GM18868 (cell line): ENCODE measurements at regions not wholly inside any gene's neighbourhood (a gene's known extent, or its start where the extent isn't known, plus 50 kb on each side); places are given as distances from the start of the nearest gene placed in this dataset.

Source experiments
- ATAC-seq: cut with Tn5 transposase; IDR thresholded peaks from one replicate; pipeline ENCODE4 v1.9.1; 2021; ENCODE audit warnings: mild to moderate bottlenecking, moderate library complexity; ENCODE audit not compliant: unreplicated experiment

DNA sequence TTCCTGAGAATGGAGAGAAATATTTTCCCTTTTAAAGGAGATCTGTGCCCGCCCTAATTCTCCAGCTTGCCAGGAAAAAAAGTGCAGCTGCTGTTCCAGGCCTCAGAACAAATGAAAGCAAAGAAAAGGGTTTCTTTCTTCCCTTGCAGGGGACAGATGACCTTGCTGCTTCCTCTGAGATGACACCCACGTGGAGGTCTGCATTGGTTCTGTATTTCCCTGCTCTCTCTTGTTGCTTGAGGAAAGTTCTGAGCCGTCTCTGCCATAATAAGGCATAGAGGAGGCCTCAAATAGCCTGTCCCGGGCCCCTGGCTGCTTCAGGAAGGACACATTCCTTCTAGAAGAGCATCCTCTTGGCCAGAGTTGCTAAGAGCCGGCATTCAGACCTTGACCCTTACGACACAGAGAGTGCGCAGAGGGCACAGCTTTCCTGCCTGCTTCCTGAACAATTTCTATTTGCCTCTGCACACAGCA is 501.8 kb upstream of the SULF2 start:
- no peak for ATAC-seq

DNA sequence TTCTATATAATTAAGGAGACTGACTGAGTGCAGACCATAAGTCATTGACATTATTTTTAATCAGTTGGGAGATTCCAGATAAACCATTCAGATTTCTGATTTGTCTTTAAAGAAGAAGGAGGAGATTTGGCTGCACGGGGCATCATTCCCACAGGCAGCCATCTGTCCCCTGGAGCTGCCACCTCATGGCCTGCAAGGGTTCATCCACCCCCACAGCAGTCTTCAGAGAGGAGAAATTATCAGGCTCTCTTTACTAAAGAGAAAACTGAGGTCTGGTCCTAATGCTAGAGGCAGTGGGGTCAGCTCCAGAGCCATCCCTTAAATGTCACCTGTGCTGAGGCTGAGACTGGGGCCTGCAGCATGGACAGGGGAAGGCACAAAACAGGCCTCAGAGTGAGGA is 501.3 kb upstream of the SULF2 start:
- no peak for ATAC-seq

DNA sequence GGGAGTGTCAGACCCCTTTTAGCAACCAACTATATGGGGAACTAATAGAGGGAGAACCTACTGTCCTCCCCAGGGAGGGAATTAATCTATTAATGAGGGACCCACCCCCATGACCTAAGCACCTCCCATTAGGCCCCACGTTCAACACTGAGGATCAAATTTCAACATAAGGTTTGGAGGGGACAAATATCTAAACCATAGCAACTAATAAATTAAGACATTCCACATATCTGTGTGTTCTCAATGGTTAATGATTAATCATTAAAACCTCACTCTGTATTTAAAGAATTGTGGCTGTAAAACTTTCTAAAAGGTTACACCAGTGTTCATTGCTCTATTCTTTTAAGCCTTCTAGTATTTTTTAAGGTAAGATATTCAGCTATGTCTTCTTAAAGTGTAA is 500.4 kb upstream of the SULF2 start:
- ATAC-seq = no peak

DNA sequence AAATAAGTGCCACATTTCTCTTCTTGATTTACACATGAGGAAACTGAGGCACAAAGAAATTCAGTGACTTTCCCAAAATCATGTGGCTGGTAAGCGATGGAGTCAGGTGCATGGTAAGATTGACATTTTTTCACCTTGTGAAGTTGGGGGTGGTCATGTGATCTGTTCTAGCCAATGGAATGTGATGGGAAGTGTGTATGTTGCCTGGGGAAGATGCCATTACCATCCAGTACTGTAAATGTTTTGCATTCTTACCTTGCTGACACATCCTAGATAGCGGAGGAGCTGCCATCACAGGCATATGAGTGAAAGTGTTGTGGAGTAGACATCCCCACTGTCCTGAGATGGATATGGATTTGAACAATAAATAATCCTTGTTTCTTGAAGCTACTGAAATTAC is 499.6 kb upstream of the SULF2 start:
- no peak for ATAC-seq

DNA sequence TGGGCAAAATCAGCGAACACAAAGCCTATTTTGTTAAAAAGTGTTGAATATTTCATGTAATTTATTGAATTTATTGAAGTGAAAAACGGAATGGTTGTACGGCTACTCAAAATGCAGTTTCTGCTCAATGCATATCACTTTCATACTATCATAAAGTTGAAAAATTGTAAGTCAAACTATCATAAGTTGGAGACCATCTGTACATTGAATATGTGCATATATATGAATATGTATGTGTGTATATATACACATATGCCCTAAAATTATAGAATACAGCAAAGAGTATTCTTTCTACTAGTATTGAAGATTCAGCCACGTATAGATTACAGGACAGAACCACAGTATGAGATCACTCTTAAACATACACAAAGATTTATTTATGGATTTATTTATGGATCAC is 499.0 kb upstream of the SULF2 start:
- no peak for ATAC-seq

DNA sequence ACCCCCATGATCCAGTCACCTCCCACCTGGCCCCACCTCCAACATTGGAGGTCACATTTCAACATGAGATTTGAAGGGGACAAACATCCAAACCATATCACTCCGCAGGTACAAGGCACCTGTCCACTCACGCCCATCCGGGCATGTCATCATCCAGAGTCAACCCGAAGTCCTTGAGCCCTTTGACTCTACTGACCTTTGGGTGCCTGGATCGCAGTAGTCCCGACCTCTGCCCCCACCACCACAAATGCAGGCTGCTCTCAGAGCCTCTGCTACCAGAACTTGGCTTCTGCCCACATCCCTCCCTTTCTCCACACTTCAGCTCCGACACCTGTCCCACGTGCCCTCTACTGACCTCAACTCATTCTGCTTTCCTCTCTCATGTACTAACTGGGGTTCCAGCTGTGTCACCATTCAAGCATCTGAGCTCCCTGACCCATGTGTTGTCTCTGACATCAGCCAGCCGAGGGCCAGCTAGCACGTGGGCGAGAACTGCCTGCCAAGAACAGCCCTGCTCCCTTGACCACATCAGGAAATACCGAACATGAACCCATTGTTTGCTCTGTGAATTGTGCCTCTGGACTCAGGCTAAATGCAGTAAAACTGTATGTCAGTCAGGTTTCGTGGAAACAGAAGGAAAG is 498.3 kb upstream of the SULF2 start:
- ATAC-seq = no peak

DNA sequence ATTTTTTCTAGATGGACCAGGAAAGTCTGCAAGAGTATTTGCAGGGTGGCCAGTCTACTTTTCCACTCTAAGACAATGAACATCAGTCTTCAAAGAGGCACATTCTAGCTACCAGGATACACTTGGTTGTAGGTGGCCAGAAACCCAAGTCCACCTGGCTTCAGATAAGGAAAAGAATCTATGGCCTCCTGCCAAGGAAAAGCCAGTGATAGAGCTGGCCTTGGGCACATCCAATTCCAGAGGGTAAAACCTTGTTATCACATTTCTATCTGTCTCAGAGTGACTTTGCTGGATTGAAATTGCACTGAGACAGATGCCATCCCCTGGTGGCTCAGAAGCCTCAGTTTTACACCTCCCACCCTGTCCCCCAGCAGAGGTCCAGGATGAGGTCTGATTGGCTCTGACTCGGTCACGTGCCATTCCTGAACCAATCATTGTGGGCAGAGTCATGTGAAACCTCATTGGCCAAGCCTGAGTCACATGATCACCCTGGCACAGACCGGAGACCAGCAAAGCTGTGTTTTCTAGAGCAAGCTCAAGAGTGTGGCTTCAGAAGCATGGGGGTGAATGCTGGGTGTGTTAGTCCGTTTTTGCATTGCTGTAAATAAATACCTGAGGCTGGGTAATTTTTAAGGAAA is 497.4 kb upstream of the SULF2 start:
- no peak for ATAC-seq

DNA sequence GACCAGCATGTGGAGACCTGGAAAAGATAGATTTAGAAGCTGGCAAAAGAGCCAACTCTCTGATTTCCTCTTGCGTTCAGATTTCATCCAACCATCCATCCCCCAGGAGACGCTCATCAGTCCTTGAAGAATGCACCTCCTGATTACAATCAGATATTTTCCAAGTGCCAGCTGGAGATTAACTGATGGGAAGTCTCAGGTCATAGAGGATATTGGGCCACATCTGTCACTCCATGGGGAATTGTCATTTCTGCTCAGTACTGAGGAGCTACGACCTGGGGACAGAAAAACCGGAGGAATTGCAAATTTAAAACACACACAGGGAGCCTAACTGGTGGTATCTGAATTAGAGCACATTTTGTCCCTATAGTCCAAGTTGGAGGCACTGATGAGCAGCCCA is 496.2 kb upstream of the SULF2 start:
- ATAC-seq = no peak

DNA sequence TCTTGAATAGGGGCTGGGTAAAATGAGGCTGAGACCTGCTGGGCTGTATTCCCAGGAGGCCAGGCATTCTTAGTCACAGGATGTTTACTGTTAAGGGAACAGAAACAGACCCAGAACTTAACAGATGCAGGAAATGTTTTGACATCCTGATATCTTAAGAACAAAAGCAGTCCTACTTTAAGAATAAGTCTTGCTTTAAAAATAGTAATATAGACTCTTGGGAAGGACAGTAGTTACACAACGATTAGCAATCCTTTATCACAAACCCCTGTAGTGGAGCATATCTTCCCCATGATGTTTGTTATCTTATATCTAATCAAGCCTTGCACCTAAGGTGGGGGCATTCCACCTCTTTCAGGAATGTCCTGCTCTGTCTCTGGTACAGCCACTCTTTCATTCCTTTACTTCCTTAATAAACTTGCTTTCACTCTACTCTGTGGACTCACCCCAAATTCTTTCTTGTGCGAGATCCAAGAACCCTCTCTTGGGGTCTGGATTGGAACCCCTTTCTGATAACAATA is 493.7 kb upstream of the SULF2 start:
- no peak for ATAC-seq

DNA sequence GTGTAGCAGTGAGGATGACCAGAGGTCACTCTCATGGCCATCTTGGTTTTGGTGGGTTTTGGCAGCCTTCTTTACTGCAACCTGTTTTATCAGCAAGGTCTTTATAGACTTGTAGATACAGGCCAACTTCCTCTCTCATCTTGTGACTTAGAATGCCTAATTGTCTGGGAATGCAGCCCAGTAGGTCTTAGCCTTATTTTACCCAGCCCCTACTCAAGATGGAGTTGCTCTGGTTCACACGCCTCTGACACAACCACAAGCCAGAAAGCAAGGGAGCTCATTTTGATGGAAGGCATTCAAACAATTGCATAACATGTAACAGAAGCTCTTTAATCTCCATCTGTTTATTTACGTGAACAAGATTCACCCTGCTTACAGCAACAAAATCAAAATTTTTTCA is 492.0 kb upstream of the SULF2 start:
- no peak for ATAC-seq

DNA sequence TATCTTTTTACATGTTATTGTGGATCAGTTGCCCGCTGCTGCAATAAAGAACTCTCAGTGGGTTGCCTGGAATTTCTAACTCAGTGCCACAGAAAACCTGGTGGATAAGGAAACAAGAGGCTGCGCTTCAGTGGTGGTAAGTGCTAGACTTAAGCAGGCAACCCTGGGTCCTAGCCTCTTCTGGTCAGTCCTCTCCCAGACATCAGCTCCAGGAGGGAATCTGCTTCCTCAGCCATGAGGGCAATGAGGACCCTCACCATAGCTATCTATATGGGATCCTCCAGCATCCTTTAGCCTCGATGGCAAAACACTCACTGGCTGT is 490.7 kb upstream of the SULF2 start:
- no peak for ATAC-seq

DNA sequence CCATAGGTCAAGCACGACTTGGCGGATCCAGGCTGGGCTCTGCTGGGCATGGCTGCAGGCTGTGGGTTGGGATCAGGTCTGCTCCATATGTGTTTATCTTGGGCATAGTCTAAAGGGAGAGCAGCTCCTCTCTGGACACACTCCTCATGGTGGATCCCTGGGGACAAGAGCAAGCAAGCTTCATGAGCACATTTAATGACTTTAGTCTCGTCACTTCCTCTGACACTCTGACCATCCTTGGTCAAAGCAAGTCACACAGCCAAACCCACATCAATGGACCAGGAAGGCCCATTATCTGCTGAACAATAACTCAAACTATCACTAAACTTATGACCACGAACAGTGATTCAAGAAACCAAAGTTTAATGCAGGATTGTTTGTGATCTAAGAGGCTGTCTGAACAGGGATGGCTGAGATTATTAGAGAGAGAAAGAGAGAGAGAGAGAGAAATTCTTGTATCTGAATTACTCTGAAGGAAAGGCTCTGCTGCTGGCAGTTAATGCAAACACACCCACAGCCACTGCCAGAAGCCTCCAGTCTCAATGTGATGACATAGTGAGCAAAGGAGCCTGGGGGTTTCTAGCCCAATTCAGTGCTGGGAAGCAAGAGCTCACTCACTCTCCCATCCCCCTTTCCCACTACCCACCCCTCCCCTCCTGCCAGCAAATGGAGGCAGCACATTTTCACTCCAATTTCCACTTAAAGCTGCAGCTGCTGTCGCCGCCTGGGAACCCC is 490.2 kb upstream of the SULF2 start:
- no peak for ATAC-seq

DNA sequence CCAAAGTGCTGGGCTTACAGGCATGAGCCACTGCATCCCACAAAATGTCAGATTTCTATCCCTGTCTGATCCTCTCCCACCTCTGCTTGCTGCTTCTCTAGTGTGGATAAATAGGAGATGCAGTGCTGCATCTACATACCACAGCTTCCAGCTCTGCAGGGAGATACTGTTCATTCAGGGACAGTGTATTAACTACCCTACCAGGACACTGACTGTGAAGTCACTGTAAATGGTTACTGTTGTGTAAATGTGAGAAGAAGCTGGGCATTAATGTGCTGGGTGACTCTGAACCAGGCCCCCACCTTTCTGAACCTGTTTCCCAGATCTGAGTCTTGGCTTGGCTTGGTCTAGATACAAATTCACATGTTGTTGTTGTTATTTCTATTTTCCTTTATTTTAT is 488.6 kb upstream of the SULF2 start:
- ATAC-seq = no peak

DNA sequence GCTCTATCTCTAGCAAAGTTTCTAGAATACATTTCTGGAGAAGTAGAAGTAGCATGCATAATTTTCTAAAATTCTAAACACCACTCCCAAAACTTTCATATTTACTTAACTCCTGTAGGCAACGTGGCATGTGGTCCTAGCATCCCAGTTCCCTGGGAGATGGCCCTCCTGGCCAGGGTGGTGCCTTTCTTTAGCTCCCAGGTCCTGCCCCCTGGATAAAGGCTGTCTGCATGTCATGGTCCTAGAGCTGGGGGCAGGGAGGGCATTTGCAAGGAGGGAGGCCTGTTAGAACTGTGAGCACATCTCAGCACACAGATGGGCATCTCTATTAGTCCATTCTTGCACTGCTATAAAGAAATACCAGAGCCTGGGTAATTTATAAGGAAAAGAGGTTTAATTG is 485.6 kb upstream of the SULF2 start:
- no peak for ATAC-seq

DNA sequence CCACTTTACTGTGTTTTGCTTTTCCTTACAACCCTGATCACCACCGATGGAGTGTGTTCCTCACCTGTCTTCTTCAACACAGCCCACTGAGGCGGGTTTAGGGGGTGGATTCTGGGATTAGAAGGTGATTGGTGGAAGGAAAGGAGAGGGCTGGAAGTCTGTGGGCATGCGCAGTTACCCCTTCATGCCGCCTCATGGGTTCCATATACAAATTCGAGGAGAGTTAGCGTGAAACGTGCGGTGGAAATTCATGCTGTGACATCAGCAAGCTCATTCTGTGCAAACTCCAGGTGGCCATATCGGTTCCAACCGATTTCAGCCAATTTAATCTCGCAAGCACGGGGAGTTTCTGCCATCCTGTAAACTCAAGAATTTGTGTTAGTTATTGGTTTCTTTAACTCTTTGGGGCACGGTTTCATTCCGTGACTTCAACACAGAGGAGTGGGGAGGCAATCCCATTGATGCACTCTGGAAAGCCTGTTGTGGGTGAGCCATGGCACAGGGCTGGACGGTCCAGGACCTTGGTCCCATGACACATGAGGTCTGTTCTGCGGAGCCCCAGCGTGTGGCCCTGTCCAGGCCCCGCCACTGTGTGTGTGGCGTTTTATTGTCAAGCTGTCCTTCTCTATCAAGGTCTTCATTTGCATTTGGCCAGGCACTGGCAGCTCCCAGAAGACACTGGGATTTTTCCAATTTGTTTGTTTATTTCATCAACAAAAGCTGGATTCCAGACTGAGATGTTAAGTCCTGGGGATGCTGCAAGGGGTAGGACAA is 482.8 kb upstream of the SULF2 start:
- no peak for ATAC-seq

DNA sequence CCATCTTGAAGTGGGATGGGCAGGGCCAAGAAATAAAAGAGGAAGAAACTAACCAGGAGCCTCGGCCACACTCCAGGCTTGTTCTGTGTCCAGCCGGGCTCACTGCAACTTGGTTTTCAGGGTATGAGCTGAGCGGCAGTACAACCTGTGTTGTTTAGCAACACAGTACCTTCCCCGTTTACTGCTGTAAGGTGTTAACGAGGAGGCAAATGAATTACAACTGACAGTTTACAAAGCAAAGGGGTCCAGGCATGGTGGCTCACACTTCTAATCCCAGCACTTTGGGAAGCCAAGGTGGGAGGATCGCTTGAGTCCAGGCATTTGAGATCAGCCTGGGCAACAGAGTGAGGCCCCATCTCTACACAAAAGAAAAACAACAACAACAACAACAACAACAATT is 481.3 kb upstream of the SULF2 start:
- no peak for ATAC-seq

DNA sequence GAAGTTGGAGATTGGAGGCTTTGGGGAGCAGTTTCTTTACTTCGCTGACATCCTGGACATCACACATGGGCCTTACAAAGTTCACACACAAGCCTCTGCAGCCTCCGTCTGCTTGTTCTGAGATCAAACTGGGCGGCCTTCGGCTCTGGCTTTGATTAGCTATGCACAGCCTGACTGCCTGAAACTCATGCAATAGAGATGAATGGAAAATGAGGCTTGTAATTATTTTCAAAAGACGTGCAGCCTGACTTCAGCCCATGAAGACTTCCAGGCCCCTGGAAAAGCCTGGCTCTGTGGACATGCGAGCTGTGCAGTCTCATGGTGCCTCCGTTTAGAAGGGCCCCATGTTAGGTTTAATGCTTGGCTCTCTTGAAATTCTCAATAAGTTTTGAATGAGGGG is 480.5 kb upstream of the SULF2 start:
- no peak for ATAC-seq

DNA sequence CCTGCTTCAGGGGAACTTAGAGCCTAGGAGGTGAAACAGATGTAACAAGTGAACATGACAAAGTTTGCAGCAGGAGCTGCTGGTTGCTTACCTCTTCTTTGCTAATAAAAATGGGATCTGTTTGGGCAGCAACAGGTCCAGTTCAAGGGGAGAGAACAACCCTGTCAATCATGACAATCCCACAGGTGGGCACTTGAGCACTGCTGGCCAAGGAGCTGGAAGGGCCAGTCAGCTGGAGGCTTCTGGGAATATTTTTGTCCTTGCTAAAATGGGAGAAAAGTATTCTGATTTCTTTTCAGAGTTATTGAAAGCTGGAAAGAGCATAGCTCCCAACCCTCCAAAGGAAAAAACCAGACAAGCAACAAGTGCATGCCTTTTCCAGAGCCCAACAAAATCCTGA is 477.7 kb upstream of the SULF2 start:
- ATAC-seq = no peak

DNA sequence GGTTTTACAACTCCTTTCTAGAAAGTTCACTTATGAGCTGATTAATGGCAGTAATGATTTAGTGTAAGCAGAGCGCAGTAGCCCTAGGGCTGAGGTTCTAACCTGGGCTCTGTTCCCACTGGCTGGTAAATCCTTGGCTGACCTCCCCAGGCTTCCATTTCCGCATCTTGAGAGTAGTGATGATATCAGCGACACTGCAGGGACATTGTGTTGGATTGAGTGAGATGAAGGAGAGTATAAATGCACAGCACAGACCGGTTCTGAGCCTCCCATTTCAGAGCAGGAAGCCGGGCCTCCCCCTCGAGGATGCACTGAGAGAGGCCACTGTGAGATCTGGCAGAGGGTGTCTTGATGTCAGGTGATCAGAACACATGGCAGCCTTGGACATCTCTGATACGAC is 477.2 kb upstream of the SULF2 start:
- no peak for ATAC-seq

DNA sequence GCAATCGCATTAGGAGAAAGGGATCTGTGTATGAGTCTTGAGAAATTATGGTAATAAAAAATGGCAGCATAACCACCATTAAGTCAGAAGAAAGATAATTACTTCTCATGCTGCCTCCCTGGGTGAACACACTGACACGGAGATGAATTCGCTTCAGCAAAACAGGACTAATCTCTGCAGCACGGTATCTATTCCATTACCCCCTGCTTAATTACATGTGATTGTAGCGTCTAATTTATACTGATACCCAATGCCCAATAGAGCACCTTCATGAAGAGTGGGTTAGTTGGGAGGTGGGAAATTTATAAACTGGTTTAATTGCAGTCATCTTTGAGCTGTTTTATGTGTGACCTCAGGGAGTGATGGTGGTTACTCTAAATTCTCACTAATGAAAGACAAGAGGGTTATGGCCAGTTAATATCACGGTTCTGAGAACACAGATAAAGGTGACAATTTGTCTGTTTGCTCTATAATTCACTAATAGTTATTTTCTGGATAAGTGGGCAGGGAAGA is 476.2 kb upstream of the SULF2 start:
- no peak for ATAC-seq

DNA sequence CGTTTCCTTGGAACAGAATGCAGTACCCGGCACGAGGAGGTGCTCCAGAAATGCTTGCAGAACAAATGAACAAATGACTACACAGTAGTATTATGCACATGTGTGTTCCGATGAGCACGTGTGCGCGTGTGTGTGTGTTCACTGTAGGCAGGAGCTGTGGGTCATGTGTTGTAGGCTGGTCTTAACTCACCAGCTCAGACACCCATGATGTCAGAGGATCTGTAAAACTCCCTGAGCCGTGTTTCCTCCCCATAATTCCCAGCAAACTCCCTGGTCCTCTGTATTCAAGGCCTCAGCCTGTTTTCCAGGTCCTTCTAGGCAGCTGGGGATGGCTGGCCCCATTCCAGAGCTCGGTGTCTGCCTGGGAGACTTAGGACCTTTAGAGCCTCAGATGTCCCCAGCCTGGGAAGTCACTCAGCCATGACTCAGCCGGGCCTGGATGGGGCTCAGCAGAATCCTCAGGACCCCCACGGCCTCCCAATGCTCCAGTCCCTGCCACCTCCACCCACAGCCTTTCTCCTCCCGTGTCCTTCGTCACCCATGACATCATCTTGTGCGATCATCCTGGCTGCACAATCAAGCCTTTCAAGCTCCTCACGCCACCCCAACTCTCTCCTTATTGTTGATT is 475.0 kb upstream of the SULF2 start:
- ATAC-seq = no peak
